Testis (tissue), 2 donors: ENCODE measurements at regions not wholly inside any gene's neighbourhood (a gene's known extent, or its start where the extent isn't known, plus 50 kb on each side); places are given as distances from the start of the nearest gene placed in this dataset.

ENCODE experiments used
- CTCF ChIP-seq, 3 experiments: fragments of 450-650 bp in 2 of 3; fragments of 200-600 bp in 1 of 3; sonication (generic) in 1 of 3; IDR thresholded peaks; one replicate each; pipeline ENCODE4 v1.5.1; 2016 to 2019; ENCODE audit warnings: antibody characterized with exemption in 3 of 3, mild to moderate bottlenecking in 2 of 3, moderate library complexity in 1 of 3
- POLR2A ChIP-seq: fragments of 450-650 bp; IDR thresholded peaks from one replicate; pipeline ENCODE4 v1.6.1; 2017; ENCODE audit warnings: antibody characterized with exemption, mild to moderate bottlenecking, moderate library complexity

GRCh38 chr10:121413951-121414350 lies 184.3 kb downstream of the FGFR2 start:
- no peak for TF ChIP-seq CTCF (IDR thresholded peaks at IDR 0.05)
- TF ChIP-seq POLR2A = no peak
